GM21528 (cell line): ENCODE measurements at regions not wholly inside any gene's neighbourhood (a gene's known extent, or its start where the extent isn't known, plus 50 kb on each side); places are given as distances from the start of the nearest gene placed in this dataset.

Experiments
- ATAC-seq: cut with Tn5 transposase; IDR thresholded peaks from one replicate; pipeline ENCODE4 v1.9.1; 2021; ENCODE audit warnings: mild to moderate bottlenecking, moderate library complexity; ENCODE audit not compliant: unreplicated experiment, low FRiP score

GRCh38 chr13:34345258-34345965, 527.5 kb downstream of the RFC3 start:
- no peak for ATAC-seq

GRCh38 chr13:34346626-34347025, 528.7 kb downstream of the RFC3 start:
- no peak for ATAC-seq

- ATAC-seq, result no peak
Observed at GRCh38 chr13:34347784-34348573, 530.0 kb downstream of the RFC3 start.

- no peak for ATAC-seq
Observed at GRCh38 chr13:34349091-34349722, 531.3 kb downstream of the RFC3 start.

GRCh38 chr13:34350671-34351070, 532.7 kb downstream of the RFC3 start:
- ATAC-seq, result no peak

- no peak for ATAC-seq
Observed at GRCh38 chr13:34351134-34351533, 533.2 kb downstream of the RFC3 start.

GRCh38 chr13:34352958-34353357, 535.0 kb downstream of the RFC3 start:
- ATAC-seq, result no peak

GRCh38 chr13:34356686-34357434, 538.9 kb downstream of the RFC3 start:
- no peak for ATAC-seq

- no peak for ATAC-seq
Observed at GRCh38 chr13:34357435-34358232, 539.7 kb downstream of the RFC3 start.

GRCh38 chr13:34358811-34359513, 541.0 kb downstream of the RFC3 start:
- ATAC-seq, result no peak

- ATAC-seq, result no peak
Observed at GRCh38 chr13:34360702-34361101, 542.8 kb downstream of the RFC3 start.

GRCh38 chr13:34361560-34361959, 543.6 kb downstream of the RFC3 start:
- no peak for ATAC-seq

GRCh38 chr13:34363266-34363665, 545.3 kb downstream of the RFC3 start:
- ATAC-seq, result no peak

GRCh38 chr13:34364633-34365032, 546.7 kb downstream of the RFC3 start:
- no peak for ATAC-seq

- no peak for ATAC-seq
Observed at GRCh38 chr13:34369931-34370330, 552.0 kb downstream of the RFC3 start.

GRCh38 chr13:34371108-34371507, 553.2 kb downstream of the RFC3 start:
- no peak for ATAC-seq

- ATAC-seq, result no peak
Observed at GRCh38 chr13:34371645-34372395, 553.9 kb downstream of the RFC3 start.

GRCh38 chr13:34372581-34372980, 554.6 kb downstream of the RFC3 start:
- no peak for ATAC-seq

- no peak for ATAC-seq
Observed at GRCh38 chr13:34376483-34376882, 558.5 kb downstream of the RFC3 start.
